ENCODE measurements at regions not wholly inside any gene's neighbourhood (a gene's known extent, or its start where the extent isn't known, plus 50 kb on each side); places are given as distances from the start of the nearest gene placed in this dataset.

- H3K4me1 ChIP-seq, result no peaks in the 10 kb centered on the region
- no peak for DNase-seq
- TF ChIP-seq, protein P1, sequence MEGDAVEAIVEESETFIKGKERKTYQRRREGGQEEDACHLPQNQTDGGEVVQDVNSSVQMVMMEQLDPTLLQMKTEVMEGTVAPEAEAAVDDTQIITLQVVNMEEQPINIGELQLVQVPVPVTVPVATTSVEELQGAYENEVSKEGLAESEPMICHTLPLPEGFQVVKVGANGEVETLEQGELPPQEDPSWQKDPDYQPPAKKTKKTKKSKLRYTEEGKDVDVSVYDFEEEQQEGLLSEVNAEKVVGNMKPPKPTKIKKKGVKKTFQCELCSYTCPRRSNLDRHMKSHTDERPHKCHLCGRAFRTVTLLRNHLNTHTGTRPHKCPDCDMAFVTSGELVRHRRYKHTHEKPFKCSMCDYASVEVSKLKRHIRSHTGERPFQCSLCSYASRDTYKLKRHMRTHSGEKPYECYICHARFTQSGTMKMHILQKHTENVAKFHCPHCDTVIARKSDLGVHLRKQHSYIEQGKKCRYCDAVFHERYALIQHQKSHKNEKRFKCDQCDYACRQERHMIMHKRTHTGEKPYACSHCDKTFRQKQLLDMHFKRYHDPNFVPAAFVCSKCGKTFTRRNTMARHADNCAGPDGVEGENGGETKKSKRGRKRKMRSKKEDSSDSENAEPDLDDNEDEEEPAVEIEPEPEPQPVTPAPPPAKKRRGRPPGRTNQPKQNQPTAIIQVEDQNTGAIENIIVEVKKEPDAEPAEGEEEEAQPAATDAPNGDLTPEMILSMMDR (IDR thresholded peaks at IDR 0.05; ENCODE audit: borderline replicate concordance), result no peak
- intact Hi-C loops (cut with micrococcal nuclease), result no loop called here
- H3K4me3 ChIP-seq, result no peak overlapping the region
- peaks cover under 1% of the 10 kb centered on the region for H3K9me3 ChIP-seq (replicated peaks)
- no peaks in the 10 kb centered on the region for H3K27me3 ChIP-seq (ENCODE audit: low read depth)
- no peak overlapping the region for H3K27ac ChIP-seq (replicated peaks)
- no peaks in the 10 kb centered on the region for H3K36me3 ChIP-seq
Measured at GRCh38 chr13:94928127-94928775, 215.9 kb upstream of the SOX21 start.

DNA sequence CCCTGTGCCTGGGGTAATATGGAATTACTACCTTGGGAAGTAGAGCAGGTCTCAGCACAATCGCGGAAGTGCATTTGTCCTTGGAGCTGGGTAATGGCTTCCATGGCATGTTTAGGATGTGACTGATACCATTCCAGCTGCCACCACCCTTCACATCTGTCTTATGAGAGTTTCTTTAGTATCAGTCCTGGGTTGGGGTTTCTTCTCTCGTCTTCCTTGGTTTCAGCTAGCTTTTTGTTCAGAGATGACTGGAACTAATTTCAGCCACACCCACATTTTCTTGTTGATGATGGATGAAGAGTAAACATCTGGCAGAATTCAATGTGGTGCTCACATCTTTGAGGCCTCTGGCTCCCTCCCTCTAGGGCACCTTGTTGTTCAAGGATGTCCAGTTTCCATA lies 212.9 kb upstream of the SOX21 start:
- TF ChIP-seq, protein P1 (IDR thresholded peaks at IDR 0.05; ENCODE audit: borderline replicate concordance), result no peak
- Histone ChIP-seq H3K27ac (replicated peaks) (no peak overlapping the region), H3K4me1 (no peaks in the 10 kb centered on the region)

GRCh38 chr13:94921181-94921580 lies 208.8 kb upstream of the SOX21 start:
- Histone ChIP-seq H3K27me3 (ENCODE audit: low read depth) (no peaks in the 10 kb centered on the region), H3K36me3 (no peaks in the 10 kb centered on the region), H3K27ac (replicated peaks) (no peak overlapping the region), H3K4me3 (no peak overlapping the region), H3K9me3 (replicated peaks) (no peaks in the 10 kb centered on the region), H3K4me1 (no peaks in the 10 kb centered on the region)
- TF ChIP-seq, protein P1 (IDR thresholded peaks at IDR 0.05; ENCODE audit: borderline replicate concordance), result no peak
- intact Hi-C loops (cut with micrococcal nuclease), result no loop called here
- DNase-seq, result no peak

More for the DNA sequence above, 212.9 kb upstream of the SOX21 start:
- Histone ChIP-seq H3K36me3 (no peaks in the 10 kb centered on the region), H3K4me3 (no peak overlapping the region), H3K9me3 (replicated peaks) (no peaks in the 10 kb centered on the region), H3K27me3 (ENCODE audit: low read depth) (no peaks in the 10 kb centered on the region)
- intact Hi-C loops (cut with micrococcal nuclease), result no loop called here
- no peak for DNase-seq

DNA sequence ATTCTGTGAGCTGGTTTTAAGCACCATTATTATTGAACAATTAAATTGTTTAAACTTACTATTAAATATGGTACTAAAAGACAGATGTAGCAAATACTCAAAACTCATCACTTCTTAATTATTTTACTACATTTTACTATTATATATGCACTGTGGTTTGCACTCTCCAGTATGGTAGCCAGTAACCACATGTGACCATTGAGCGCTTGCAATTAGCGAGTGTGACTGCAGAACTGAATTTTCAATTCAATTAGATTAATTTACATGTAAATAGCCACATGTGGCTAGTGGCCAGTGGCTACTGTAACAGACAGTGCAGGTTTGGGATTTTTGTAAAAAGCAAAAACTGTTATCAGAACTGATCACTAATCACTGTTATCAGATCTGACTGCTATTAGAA lies 208.2 kb upstream of the SOX21 start:
- TF ChIP-seq, protein P1 (IDR thresholded peaks at IDR 0.05; ENCODE audit: borderline replicate concordance), result no peak
- Histone ChIP-seq H3K27me3 (ENCODE audit: low read depth) (no peaks in the 10 kb centered on the region), H3K4me1 (no peaks in the 10 kb centered on the region), H3K36me3 (no peaks in the 10 kb centered on the region), H3K9me3 (replicated peaks) (no peaks in the 10 kb centered on the region), H3K4me3 (no peak overlapping the region), H3K27ac (replicated peaks) (no peak overlapping the region)
- no peak for DNase-seq
- intact Hi-C loops (cut with micrococcal nuclease), result no loop called here

GRCh38 chr13:94917824-94918223 lies 205.5 kb upstream of the SOX21 start:
- Histone ChIP-seq H3K9me3 (replicated peaks) (no peaks in the 10 kb centered on the region), H3K4me1 (no peaks in the 10 kb centered on the region), H3K27me3 (ENCODE audit: low read depth) (no peaks in the 10 kb centered on the region), H3K4me3 (no peak overlapping the region), H3K27ac (replicated peaks) (no peak overlapping the region), H3K36me3 (no peaks in the 10 kb centered on the region)
- TF ChIP-seq, protein P1 (IDR thresholded peaks at IDR 0.05; ENCODE audit: borderline replicate concordance), result no peak
- intact Hi-C loops (cut with micrococcal nuclease), result no loop called here
- no peak for DNase-seq
